RCC 7860 (cell line): ENCODE measurements at regions not wholly inside any gene's neighbourhood (a gene's known extent, or its start where the extent isn't known, plus 50 kb on each side); places are given as distances from the start of the nearest gene placed in this dataset.

Experiments used
- DNase-seq: peaks from one replicate; pipeline ENCODE4 v3.0.0-alpha.2; 2015; ENCODE audit warnings: low spot score
- FAIRE-seq: peaks from 2 replicates; lab custom pipeline; 2012; peaks lifted over from hg19 to GRCh38; lab: Jason Lieb, UNC

- FAIRE-seq (no peak), DNase-seq (no peak)
These were observed 295.9 kb upstream of the ITGA1 start for GRCh38 chr5:52491818-52492217.

DNA sequence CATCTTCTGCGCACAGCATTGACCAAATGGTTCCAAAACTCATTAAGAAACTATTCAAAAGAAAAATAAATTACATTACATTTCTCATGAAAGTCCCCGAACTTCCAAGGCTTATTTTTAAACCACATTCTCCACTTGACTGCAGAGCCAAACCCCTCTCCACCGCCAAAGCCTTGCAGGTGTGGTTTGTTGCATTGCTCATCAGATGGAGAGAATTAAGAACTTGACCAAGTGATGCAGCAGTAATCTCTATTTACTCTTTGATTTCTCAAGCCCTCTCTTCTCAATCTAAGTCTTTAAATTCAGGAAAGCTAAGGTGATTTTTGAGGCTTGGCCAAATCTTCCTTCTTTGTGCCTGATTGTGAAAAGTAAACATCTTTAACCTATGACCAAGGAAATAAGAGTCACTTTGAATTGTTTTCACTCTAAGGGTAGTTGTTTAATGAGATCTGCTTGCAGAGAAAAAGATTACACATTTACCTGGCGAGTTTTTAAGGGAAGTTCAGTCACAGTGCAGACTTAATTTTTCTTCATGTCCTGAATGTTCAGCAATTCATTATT is 290.5 kb upstream of the ITGA1 start:
- DNase-seq (no peak), FAIRE-seq (no peak)

DNA sequence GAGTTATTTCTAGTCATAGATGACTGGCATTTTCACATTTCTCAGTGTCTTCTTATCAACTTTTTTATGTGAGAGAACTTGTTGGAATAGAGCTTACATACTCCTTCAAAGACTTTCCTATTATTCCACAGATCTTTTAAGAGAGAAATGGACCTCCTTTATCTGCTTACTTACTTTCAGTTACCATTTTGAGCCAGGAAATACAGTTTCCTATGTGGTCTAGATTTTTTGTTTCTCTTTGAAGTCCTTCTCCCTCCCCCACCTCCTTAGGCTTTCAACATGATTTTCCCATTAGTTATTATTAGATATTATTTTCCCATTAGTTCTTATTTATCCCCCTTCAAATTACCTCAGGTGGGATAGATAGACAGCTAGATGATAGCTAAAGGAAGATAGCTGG is 289.1 kb upstream of the ITGA1 start:
- FAIRE-seq (no peak), DNase-seq (no peak)

DNA sequence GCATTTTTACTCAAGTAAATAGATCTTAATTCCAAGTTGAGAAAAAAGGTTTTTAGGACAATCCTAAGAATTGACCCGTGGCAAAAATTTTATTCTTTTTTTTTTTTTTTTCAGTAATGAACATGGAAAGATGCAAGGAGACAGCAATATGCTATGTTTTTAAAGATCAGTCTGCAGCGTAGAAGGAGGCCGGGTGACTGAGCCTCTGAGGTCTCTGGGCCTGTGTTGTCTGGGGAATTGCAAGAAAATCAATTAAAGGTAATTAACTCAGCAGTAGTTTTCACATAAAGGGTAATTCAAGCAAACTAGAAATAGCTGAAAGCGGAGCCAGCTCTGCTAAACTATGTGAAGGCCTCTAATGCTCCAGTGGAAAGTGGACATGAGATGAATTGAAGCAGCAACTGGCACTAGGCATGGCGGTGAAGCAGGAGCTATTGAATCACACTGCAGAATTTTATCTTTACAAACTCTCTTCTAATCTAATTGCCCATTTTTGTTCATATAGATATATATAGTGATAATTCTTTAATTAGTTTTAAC is 285.2 kb upstream of the ITGA1 start:
- no peak for FAIRE-seq

GRCh38 chr5:52504584-52505240 is 283.0 kb upstream of the ITGA1 start:
- no peak for DNase-seq
- no peak for FAIRE-seq

More for the DNA sequence above, 285.2 kb upstream of the ITGA1 start:
- no peak for DNase-seq

DNA sequence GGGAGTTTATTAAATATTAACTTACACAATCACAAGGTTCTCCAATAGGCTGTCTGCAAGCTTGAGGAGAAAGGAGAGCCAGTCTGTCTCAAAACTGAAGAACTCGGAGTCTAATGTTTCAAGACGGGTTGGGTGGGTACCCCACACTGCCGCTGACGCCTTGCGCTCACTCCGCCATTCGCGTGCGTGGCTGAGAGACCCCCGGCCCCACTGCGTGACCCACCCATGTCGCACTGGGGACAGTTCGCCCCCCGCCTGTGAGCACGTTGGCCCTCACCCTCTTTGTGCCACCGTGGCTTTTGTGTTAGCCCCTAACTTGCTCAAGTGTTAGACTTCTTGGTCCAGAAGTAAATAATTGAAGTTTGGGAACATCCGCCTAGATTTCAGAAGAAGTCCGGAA is 270.0 kb upstream of the ITGA1 start:
- FAIRE-seq (no peak), DNase-seq (no peak)

DNA sequence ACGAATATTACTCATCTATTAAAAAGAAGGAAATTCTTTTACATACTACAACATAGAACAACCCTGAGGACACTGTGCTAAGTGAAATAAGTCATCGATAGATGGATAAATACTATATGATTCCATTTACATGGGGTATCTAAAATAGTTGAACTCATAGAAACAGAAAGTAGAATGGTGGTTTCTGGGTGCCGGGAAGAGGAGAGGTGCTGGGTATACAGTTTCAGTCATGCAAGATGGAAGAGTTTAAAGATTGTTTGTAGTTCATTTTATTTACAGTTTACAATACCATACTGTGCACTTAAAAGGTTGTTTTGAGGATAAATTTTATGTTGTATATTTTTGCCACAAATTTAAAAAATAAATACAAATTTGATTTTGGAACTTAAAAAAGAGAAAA is 267.5 kb upstream of the ITGA1 start:
- FAIRE-seq = no peak

GRCh38 chr5:52521236-52521635 is 266.5 kb upstream of the ITGA1 start:
- no peak for FAIRE-seq
- no peak for DNase-seq

More for the DNA sequence above, 267.5 kb upstream of the ITGA1 start:
- no peak for DNase-seq

- DNase-seq (no peak), FAIRE-seq (no peak)
These were observed 264.0 kb upstream of the ITGA1 start for GRCh38 chr5:52523701-52524100.

DNA sequence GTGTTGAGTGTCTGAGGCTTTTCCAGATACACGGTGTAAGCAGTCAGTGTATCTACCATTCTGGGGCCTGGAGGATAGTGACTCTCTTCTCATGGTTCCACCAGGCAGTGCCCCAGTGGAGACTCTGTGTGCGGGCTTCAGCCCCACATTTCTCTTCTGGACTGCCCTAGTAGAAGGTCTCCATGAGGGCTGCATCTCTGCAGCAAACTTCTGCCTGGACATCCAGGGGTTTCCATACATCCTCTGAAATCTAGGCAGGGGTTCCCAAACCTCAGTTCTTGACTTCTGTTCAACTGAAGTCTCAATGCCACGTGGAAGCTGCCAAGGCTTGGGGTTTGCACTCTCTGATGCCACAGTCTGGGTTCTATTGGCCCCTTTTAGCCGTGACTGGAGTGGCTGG is 256.6 kb upstream of the ITGA1 start:
- DNase-seq (no peak), FAIRE-seq (no peak)

GRCh38 chr5:52543594-52543993 is 244.1 kb upstream of the ITGA1 start:
- DNase-seq (no peak), FAIRE-seq (no peak)

DNA sequence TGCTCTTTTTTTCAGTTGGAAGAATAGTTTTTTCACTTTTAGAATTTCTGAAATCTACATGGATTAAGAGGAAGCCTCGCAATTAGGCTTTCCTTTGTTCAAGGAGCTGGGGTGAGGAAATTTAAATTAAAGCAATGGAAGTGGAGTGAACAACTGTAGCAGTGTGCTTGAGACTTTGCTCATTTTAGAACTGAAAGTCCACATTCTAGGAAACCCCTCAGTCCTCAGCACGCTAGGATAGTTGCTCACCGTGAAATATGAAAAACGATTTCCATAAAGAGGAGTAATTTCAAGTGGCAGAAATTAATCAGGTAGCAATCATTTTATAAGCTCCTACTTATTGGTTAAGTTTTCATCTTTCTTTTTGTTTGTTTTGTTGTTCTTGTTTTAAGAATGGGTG is 243.0 kb upstream of the ITGA1 start:
- FAIRE-seq (no peak), DNase-seq (no peak)

DNA sequence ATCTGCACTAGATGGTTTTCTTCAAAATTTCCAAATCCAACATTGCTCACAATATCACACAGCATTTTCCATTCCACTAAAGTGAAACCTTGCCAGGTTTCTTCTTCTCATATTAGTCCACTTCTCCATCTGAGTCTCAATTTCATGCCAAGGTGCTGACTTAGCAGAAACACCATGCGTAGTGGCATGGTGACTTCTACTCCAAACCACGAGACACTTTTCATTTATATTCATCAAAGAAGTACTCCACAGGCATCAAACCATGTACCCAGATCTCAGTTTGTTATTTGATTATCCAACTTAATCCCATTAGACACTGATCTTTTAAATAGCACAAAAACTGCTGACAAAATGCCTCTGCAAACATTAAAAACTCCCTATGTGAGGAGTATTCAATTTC is 233.4 kb upstream of the ITGA1 start:
- FAIRE-seq (no peak), DNase-seq (no peak)

DNA sequence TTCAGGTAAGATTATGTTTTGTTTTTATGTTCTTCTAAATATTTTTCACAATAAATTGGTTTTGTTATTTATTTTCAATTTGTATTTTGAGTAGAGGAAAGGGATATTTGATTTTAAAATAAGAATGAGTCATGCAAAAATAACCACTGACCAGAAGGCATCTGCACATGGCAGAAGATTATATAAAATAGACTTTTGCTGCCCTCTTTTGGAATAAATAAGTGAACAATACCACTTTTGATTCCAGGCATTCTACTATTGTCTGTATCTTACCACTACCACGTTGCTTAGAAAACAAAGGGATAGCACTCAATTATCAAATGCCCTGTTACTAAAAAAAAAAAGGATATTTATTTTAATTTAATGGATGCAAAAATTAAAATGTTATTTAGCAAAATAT is 227.3 kb upstream of the ITGA1 start:
- no peak for DNase-seq
- FAIRE-seq = no peak

GRCh38 chr5:52562473-52562872 is 225.2 kb upstream of the ITGA1 start:
- FAIRE-seq = no peak

GRCh38 chr5:52564587-52564986 is 223.1 kb upstream of the ITGA1 start:
- FAIRE-seq (no peak), DNase-seq (no peak)

More at GRCh38 chr5:52562473-52562872, 225.2 kb upstream of the ITGA1 start:
- DNase-seq = no peak

DNA sequence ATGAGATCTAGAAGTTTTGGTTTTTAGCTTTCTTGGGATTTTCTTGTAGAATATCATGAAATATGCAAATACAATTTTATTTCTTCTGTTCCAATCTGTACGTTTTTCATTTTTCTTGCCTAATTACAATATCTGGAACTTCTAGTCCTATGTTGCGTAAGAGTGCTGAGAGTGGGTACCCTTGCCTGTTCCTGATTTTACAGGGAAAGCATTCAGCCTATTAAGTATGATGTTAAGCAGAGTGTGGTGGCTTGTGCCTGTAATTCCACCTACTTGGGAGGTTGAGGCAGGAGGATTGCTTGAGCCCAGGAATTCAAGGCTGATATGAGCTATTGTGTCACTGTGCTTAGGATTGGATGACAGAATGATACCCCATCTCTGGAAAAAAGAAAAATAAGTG is 210.2 kb upstream of the ITGA1 start:
- FAIRE-seq = no peak

GRCh38 chr5:52579391-52579790 is 208.3 kb upstream of the ITGA1 start:
- FAIRE-seq (no peak), DNase-seq (no peak)

More for the DNA sequence above, 210.2 kb upstream of the ITGA1 start:
- no peak for DNase-seq

DNA sequence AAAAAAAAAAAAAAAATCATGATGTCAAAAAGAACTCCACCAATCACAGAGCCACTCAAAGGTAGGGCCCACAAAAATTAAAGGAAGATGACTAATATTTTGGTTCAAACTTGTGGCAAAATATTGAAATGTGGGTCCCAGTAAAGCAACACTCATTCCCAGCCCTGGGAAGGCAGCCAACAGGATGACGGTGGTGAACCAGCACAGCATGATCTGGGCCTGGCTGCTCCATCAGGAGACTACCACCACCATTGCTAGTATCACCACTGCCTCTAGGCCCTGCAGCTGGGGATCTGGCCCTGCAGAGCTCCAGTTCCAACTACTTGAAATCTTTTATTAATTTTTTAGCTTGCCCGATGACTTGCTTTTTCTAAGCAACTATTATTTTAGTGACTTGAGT is 206.8 kb upstream of the ITGA1 start:
- no peak for FAIRE-seq
- peak; percentile 3 for DNase-seq

DNA sequence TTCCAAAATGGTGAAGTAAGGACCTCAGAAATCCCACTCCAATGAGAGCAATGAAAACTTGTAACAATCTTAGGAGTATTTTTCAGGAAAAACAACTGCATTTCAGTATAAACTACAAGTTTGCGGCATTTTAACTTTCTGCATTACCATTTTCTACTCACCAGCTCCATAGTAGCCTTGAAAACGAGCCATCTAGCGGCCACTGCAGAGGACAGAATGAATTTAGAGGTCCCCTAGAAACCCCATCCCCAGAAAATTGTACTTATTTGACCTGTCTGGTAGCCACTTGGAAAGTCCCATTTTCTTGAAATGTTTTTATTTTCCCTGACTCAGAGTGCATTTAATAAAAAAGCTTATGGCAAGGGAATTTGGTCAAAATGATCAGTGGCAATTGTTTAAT is 205.4 kb upstream of the ITGA1 start:
- FAIRE-seq (no peak), DNase-seq (no peak)

DNA sequence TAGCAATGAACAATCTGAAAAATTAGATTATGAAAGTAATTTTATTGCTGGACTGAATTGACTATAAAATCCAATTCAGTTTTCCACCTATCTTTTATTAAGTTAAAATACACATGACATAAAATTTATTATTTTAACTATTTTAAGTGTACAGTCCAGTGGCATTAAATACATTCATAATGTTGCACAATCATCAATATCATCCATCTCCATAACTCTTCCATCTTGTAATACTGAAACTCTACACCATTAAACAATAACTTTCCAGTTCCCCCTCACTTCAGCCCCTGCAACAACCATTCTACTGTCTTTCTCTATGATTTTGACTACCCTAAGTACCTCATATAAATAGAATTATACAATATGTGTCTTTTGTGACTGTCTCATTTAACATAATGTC is 200.6 kb upstream of the ITGA1 start:
- no peak for FAIRE-seq
- DNase-seq = no peak

DNA sequence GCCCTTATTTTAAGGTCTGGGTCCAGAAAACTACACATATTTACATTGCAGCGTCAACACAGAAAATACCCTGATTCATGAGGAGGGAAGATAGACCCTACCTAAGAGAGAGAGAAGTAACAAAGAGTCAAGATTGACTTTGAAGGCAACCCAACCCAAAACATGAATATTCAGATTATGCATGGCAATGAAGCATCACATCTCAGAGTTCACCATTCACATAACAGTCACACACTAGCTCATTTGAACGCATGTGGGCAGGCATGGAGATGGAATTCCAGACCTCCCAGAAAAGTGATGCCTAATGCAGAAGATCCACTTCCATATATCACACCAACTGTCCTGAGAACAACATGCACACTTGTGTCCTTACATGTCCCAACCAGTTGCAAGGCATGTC is 190.1 kb upstream of the ITGA1 start:
- FAIRE-seq = no peak
- no peak for DNase-seq

DNA sequence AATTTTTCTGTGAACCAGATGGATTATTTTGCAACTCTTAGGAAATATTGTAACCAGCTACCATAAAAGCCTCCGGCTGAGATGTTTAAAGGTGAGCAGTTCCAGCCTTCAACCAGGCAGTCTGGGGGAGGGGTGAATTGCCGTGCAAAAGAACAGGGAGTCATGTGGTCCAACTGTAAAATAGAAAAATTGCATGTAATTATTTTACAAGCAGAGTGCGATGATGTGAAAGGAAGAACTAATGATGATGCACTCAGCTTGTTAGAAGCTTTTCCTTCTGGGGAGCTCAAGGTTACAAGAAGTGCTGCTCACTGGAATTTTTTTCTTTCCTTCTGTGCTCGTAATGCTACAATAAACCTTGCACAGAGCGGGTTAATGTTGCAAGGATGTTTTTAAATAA is 188.7 kb upstream of the ITGA1 start:
- no peak for FAIRE-seq
- DNase-seq = no peak
